B cell (primary cell): ENCODE measurements at regions not wholly inside any gene's neighbourhood (a gene's known extent, or its start where the extent isn't known, plus 50 kb on each side); places are given as distances from the start of the nearest gene placed in this dataset.

Experiments used
- ATAC-seq: fragments of 200-7000 bp; cut with Tn5 transposase; one replicate; pipeline ENCODE4 v1.10.0; 2021; ENCODE audit warnings: low read depth, mild to moderate bottlenecking, moderate number of reproducible peaks, moderate library complexity
- CTCF ChIA-PET: fragments of 350-600 bp; sonication (Branson Sonifier 250); formaldehyde crosslinking; loops from one replicate; lab custom pipeline; 2021; ENCODE audit warnings: antibody characterized with exemption, inconsistent platforms; lab: Charles Lee
- POLR2A ChIA-PET: fragments of 350-600 bp; sonication (Branson Sonifier 250); formaldehyde crosslinking; loops from one replicate; lab custom pipeline; 2021; ENCODE audit warnings: antibody characterized with exemption; lab: Charles Lee
- DNase-seq: peaks from one replicate; pipeline ENCODE4 v3.0.0; 2013
- H2AFZ ChIP-seq: 2 replicates; pipeline ENCODE4 v1.6.1; 2012; ENCODE audit warnings: mild to moderate bottlenecking, low read depth, low read length; ENCODE audit not compliant: insufficient read depth, poor library complexity, severe bottlenecking
- H3K27ac ChIP-seq, 2 donors: 1 replicate in 1 of 2; 2 replicates in 1 of 2; pipeline ENCODE4 v1.5.1; 2012 to 2013; ENCODE audit warnings: low read length in 2 of 2, mild to moderate bottlenecking in 2 of 2, moderate library complexity in 1 of 2
- H3K27me3 ChIP-seq, 4 experiments: fragments of 200-600 bp in 1 of 4; sonication (generic) in 1 of 4; replicated peaks in 1 of 4; 1 replicate in 2 of 4; 2 replicates in 2 of 4; pipeline versions ENCODE4 v1.6.1 to v1.7.0; 2013 to 2016; ENCODE audit warnings: low read length in 3 of 4, mild to moderate bottlenecking in 2 of 4, mixed read lengths in 1 of 4, moderate library complexity in 1 of 4; ENCODE audit not compliant: insufficient read depth in 4 of 4, control insufficient read depth in 3 of 4; ENCODE audit errors: control extremely low read depth in 1 of 4
- H3K36me3 ChIP-seq, 2 experiments: replicated peaks in 1 of 2; 1 replicate in 1 of 2; 2 replicates in 1 of 2; pipeline versions ENCODE4 v1.6.1 to v1.7.1; 2013; ENCODE audit warnings: low read length in 1 of 2; ENCODE audit not compliant: insufficient read depth in 2 of 2, control insufficient read depth in 1 of 2; ENCODE audit errors: control extremely low read depth in 1 of 2, extremely low read depth in 1 of 2
- H3K4me1 ChIP-seq, 2 donors: fragments of 200-600 bp in 1 of 2; sonication (generic) in 1 of 2; 1 replicate in 1 of 2; 2 replicates in 1 of 2; pipeline versions ENCODE4 v1.5.1 to v1.6.1; 2013 to 2017; ENCODE audit warnings: low read length in 2 of 2; ENCODE audit not compliant: control insufficient read depth in 2 of 2, insufficient read depth in 2 of 2
- H3K4me2 ChIP-seq: replicated peaks from 2 replicates; pipeline ENCODE3; 2012; ENCODE audit warnings: mild to moderate bottlenecking, low read depth, low read length; ENCODE audit not compliant: poor library complexity, severe bottlenecking
- H3K4me3 ChIP-seq, 5 experiments: fragments of 200-600 bp in 1 of 5; sonication (generic) in 1 of 5; 1 replicate in 3 of 5; 2 replicates in 2 of 5; pipeline versions ENCODE4 v1.5.1 to v1.7.0; 2011 to 2016; ENCODE audit warnings: low read length in 4 of 5, mild to moderate bottlenecking in 4 of 5, low read depth in 2 of 5, control low read depth in 1 of 5, moderate library complexity in 1 of 5; ENCODE audit not compliant: insufficient read depth in 1 of 5; ENCODE audit errors: control extremely low read depth in 1 of 5, extremely low read depth in 1 of 5
- H3K79me2 ChIP-seq: fragments of 200-600 bp; sonication (generic); one replicate; pipeline ENCODE4 v1.6.0; 2016; ENCODE audit warnings: low read length; ENCODE audit not compliant: control insufficient read depth, insufficient read depth
- H3K9ac ChIP-seq: fragments of 200-600 bp; sonication (generic); 2 replicates; pipeline ENCODE4 v1.6.1; 2017; ENCODE audit warnings: mild to moderate bottlenecking, low read length, moderate library complexity
- H3K9me3 ChIP-seq, 3 donors: one replicate each; pipeline versions ENCODE4 v1.6.1 to v1.7.1; 2013; ENCODE audit warnings: low read length in 2 of 3; ENCODE audit not compliant: control insufficient read depth in 2 of 3, insufficient read depth in 1 of 3; ENCODE audit errors: control extremely low read depth in 1 of 3
- H4K20me1 ChIP-seq: 2 replicates; pipeline ENCODE4 v1.6.0; 2012; ENCODE audit warnings: mild to moderate bottlenecking, low read length; ENCODE audit not compliant: insufficient read depth, control insufficient read depth, poor library complexity, severe bottlenecking
- H3K27ac Mint-ChIP-seq: one replicate; pipeline ENCODE4 v1.8.0; 2021; ENCODE audit warnings: mixed read lengths
- H3K27me3 Mint-ChIP-seq: one replicate; pipeline ENCODE4 v1.8.0; 2021; ENCODE audit warnings: mixed read lengths
- H3K4me1 Mint-ChIP-seq: one replicate; pipeline ENCODE4 v1.8.0; 2021; ENCODE audit warnings: mixed read lengths
- H3K4me3 Mint-ChIP-seq: one replicate; pipeline ENCODE4 v1.8.0; 2021; ENCODE audit warnings: mixed read lengths
- H3K9me3 Mint-ChIP-seq: one replicate; pipeline ENCODE4 v1.8.0; 2022; ENCODE audit warnings: mixed read lengths; ENCODE audit not compliant: insufficient read depth
- EZH2 ChIP-seq: IDR thresholded peaks from 2 replicates; pipeline ENCODE4 v1.6.1; 2012; ENCODE audit warnings: borderline replicate concordance, low read depth, mild to moderate bottlenecking, moderate library complexity, low read length; ENCODE audit not compliant: insufficient read depth, poor library complexity, severe bottlenecking
- WGBS: methylation state at CpG from one replicate; pipeline ENCODE4 v1.1.5; 2013; ENCODE audit warnings: missing lambda C conversion rate; ENCODE audit not compliant: insufficient coverage; 5-methylcytosine and 5-hydroxymethylcytosine counted together
- intact Hi-C: fragments of 100-400 bp; cut with micrococcal nuclease; formaldehyde crosslinking; loops from one replicate; pipeline ENCODE4 v1.10.0; 2022
- TF ChIP-seq, protein P1 (sequence below): fragments of 200-600 bp; IDR thresholded peaks from one replicate; pipeline ENCODE4 v1.8.0; 2022; ENCODE audit warnings: antibody characterized with exemption, mild to moderate bottlenecking

DNA sequence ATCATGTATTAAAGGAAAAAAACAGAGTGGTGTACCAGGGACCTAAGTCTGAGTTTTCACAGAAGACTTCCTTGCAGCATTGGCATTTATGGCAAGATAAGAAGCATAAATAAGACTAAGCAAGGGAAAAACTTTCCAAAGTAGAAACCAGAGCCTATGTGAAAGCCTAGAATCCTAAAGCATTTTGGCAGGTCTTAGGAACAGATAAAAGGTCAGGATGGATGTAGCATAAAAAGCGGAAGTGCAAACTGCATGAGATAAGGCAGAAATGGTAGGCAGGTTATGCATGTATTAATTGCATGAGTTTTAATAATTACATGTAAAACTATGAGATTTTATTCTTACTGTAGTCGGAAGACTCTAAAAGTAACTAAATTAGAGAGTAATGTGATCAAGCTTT is 596.5 kb downstream of the SUCLG1 start:
- H3K4me3 ChIP-seq, result no peak overlapping the region
- H4K20me1 ChIP-seq, result no peaks in the 10 kb centered on the region
- POLR2A ChIA-PET, result no interaction called here
- no peaks in the 10 kb centered on the region for H3K27me3 ChIP-seq
- H3K9me3 ChIP-seq, result no peaks in the 10 kb centered on the region
- no peak overlapping the region for H2AFZ ChIP-seq
- no peaks in the 10 kb centered on the region for H3K79me2 ChIP-seq
- ATAC-seq (no peak), DNase-seq (no peak)
- no peaks in the 10 kb centered on the region for H3K4me1 ChIP-seq
- no CpG with 5 or more reads among the region's 2 CpGs for WGBS
- H3K9ac ChIP-seq, result no peak overlapping the region
- intact Hi-C loops, result no loop called here
- peaks cover 4% of the 10 kb centered on the region for H3K9me3 Mint-ChIP-seq
- H3K4me1 Mint-ChIP-seq, result no peaks in the 10 kb centered on the region
- CTCF ChIA-PET, result no interaction called here
- H3K4me3 Mint-ChIP-seq, result no peak overlapping the region
- no peak overlapping the region for H3K27ac Mint-ChIP-seq
- TF ChIP-seq, protein P1, sequence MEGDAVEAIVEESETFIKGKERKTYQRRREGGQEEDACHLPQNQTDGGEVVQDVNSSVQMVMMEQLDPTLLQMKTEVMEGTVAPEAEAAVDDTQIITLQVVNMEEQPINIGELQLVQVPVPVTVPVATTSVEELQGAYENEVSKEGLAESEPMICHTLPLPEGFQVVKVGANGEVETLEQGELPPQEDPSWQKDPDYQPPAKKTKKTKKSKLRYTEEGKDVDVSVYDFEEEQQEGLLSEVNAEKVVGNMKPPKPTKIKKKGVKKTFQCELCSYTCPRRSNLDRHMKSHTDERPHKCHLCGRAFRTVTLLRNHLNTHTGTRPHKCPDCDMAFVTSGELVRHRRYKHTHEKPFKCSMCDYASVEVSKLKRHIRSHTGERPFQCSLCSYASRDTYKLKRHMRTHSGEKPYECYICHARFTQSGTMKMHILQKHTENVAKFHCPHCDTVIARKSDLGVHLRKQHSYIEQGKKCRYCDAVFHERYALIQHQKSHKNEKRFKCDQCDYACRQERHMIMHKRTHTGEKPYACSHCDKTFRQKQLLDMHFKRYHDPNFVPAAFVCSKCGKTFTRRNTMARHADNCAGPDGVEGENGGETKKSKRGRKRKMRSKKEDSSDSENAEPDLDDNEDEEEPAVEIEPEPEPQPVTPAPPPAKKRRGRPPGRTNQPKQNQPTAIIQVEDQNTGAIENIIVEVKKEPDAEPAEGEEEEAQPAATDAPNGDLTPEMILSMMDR, result no peak
- no peak for TF ChIP-seq EZH2
- H3K27me3 Mint-ChIP-seq, result no peaks in the 10 kb centered on the region
- H3K4me2 ChIP-seq, result no peak overlapping the region
- no peak overlapping the region for H3K27ac ChIP-seq
- no peaks in the 10 kb centered on the region for H3K36me3 ChIP-seq

DNA sequence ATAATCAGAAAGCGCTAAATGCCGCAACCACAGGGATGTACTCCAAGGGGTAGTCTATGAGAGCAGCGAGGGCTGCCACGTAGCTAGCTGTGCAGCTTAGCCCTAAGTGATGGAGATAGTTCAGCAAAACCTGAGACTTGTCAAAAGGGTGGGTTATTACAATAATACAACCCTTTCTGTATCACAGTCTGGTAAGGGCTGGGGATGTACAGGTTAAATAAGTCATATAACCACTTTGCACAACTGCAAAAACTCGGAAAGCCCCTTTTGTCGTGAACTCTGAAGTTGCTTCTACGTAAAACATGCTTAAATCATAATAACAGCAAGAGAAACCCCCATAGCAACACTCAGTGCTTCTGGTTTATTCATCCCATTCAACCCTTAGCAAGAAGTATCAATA is 598.8 kb downstream of the SUCLG1 start:
- Histone ChIP-seq H3K4me1 (no peaks in the 10 kb centered on the region), H3K9me3 (no peaks in the 10 kb centered on the region), H3K4me3 (no peak overlapping the region), H3K4me2 (no peak overlapping the region), H3K79me2 (no peaks in the 10 kb centered on the region), H4K20me1 (no peaks in the 10 kb centered on the region), H3K9ac (no peak overlapping the region), H3K36me3 (no peaks in the 10 kb centered on the region), H2AFZ (no peak overlapping the region), H3K27ac (no peak overlapping the region), H3K27me3 (no peaks in the 10 kb centered on the region)
- ChIA-PET CTCF (no interaction called here), POLR2A (no interaction called here)
- H3K27ac Mint-ChIP-seq, result no peak overlapping the region
- H3K9me3 Mint-ChIP-seq, result no peaks in the 10 kb centered on the region
- DNase-seq, result no peak
- no peaks in the 10 kb centered on the region for H3K4me1 Mint-ChIP-seq
- 83% methylated on average over 5 of the region's 7 CpGs for WGBS
- H3K4me3 Mint-ChIP-seq, result no peak overlapping the region
- TF ChIP-seq, protein P1, result no peak
- TF ChIP-seq EZH2, result no peak
- ATAC-seq, result no peak
- no peaks in the 10 kb centered on the region for H3K27me3 Mint-ChIP-seq
- intact Hi-C loops, result no loop called here
